ENCODE measurements at regions not wholly inside any gene's neighbourhood (a gene's known extent, or its start where the extent isn't known, plus 50 kb on each side); places are given as distances from the start of the nearest gene placed in this dataset.
A peak's percentile ranks its signal among the peaks of the same experiment; 100 is the strongest.

- Mint-ChIP-seq H3K36me3 (no peaks in the 10 kb centered on the region), H3K27me3 (peaks cover 0 to 2% (median 0%) of the 10 kb centered on the region in 5 donors), H3K9me3 (no peaks in the 10 kb centered on the region), H3K4me3 (no peak overlapping the region), H3K4me1 (peaks cover 12 to 30% (median 26%) of the 10 kb centered on the region in 4 donors), H3K27ac (peak overlapping the region in 1 of 10 donors; percentile 47)
- peak; percentile 58 to 73 for ATAC-seq
- POLR2A ChIA-PET = interaction anchor here (0.7 to 1.5 kb wide), 4 partner anchors 10 to 631 kb away, joined by 3 to 21 read pairs (median 5); partner anchors contain the start of genes IVNS1ABP, SWT1 and TRMT1L
- DNase-seq = peak in 6 of 10 donors; percentile 14 to 64 (median 30)
Measured at GRCh38 chr1:185681034-185681633, 53.1 kb upstream of the HMCN1 start.

DNA sequence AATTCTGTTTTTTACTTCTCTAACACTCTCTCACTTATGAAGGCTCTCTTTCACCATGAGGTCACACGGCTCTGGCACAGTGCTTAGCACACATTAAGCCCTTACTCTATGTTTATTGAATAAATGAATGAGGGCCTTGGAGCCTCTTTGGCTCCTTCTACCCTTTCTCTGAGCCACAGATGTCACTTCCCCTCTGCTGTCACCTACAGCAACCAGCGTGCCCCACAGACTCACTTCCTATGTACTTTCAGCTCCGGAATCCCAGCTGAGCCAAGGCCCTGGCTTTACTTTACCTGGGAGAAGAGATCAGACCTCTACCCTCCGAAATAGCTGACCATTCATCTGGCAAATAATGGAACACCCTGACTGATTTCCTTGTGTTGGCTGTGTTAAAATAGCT is 53.7 kb upstream of the HMCN1 start:
- DNase-seq (peak in 1 of 10 donors; percentile 12), ATAC-seq (peak; percentile 63 to 79)
- POLR2A ChIA-PET = interaction anchor here (1.0 to 1.5 kb wide), 3 partner anchors 10 to 523 kb away, joined by 4 to 21 read pairs (median 6); partner anchors contain the start of genes IVNS1ABP, SWT1 and TRMT1L
- H3K27ac Mint-ChIP-seq = peak overlapping the region in 9 of 10 donors; percentile 4 to 73 (median 47)
- no peaks in the 10 kb centered on the region for H3K36me3 Mint-ChIP-seq
- no peaks in the 10 kb centered on the region for H3K9me3 Mint-ChIP-seq
- peaks cover 0 to 2% (median 0%) of the 10 kb centered on the region in 5 donors for H3K27me3 Mint-ChIP-seq
- H3K4me3 Mint-ChIP-seq = peak overlapping the region in 6 of 10 donors; percentile 1 to 51 (median 42)
- peaks cover 13 to 32% (median 27%) of the 10 kb centered on the region in 4 donors for H3K4me1 Mint-ChIP-seq

GRCh38 chr1:185679220-185679619 is 55.0 kb upstream of the HMCN1 start:
- no peak for DNase-seq
- no peaks in the 10 kb centered on the region for H3K36me3 Mint-ChIP-seq
- no peak overlapping the region for H3K4me3 Mint-ChIP-seq
- no peaks in the 10 kb centered on the region for H3K27me3 Mint-ChIP-seq
- no peak for ATAC-seq
- no peaks in the 10 kb centered on the region for H3K9me3 Mint-ChIP-seq
- peaks cover 16 to 45% (median 40%) of the 10 kb centered on the region in 4 donors for H3K4me1 Mint-ChIP-seq
- POLR2A ChIA-PET = interaction anchor here (0.9 kb wide), 1 partner anchor 15 kb away, joined by 5 read pairs; no protein-coding TSS in a partner anchor
- H3K27ac Mint-ChIP-seq = no peak overlapping the region

DNA sequence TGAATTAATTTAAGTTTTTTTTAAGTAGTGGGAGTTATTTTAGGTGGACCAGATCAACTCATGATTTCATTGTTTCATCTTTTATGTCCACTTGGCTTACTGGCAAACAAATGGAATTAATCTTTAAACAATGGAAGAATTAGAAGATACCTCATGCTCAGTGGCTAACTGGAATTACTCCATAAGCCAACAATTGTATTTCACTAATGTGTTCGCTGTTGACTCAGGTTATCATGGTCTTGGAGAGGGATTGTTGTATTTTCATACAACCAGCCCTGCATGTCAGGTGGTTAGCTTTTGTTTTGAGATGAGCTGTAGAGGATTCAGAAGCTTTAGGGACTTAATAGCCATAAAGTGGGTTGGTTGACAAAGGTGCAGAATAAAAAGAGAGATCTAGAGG is 57.2 kb upstream of the HMCN1 start:
- Mint-ChIP-seq H3K4me1 (peaks cover 21 to 58% (median 54%) of the 10 kb centered on the region in 4 donors), H3K27ac (no peak overlapping the region), H3K27me3 (no peaks in the 10 kb centered on the region), H3K4me3 (no peak overlapping the region), H3K9me3 (peaks cover 0 to 4% (median 0%) of the 10 kb centered on the region in 9 donors), H3K36me3 (no peaks in the 10 kb centered on the region)
- ATAC-seq = no peak
- POLR2A ChIA-PET = no interaction called here
- DNase-seq = no peak

DNA sequence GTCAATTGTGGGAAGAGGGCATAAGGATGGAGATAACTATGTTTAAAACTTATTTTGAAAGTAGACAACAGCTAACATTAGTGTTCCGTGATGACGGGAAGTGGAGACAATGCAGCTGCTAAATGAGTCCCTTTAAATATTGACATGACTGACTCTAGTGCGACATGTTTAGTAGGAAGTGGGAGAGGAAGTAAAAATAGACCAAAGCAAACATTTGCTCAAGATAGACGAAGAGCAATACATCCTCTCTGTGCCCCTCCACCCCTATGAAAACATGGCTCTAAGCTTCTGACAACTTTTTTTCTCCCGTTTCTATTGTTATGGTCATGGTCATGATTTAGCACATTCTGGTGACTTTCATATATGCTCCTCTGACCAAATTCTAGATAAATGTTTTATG is 60.0 kb upstream of the HMCN1 start:
- ATAC-seq (peak; percentile 65 to 78), DNase-seq (peak in 4 of 10 donors; percentile 7 to 63 (median 40))
- Mint-ChIP-seq H3K27me3 (no peaks in the 10 kb centered on the region), H3K36me3 (no peaks in the 10 kb centered on the region), H3K9me3 (peaks cover 0 to 4% (median 0%) of the 10 kb centered on the region in 9 donors), H3K4me1 (peaks cover 12 to 57% (median 48%) of the 10 kb centered on the region in 4 donors), H3K27ac (peak overlapping the region; percentile 4 to 84 (median 56)), H3K4me3 (peak overlapping the region; percentile 29 to 78 (median 49))
- POLR2A ChIA-PET = interaction anchor here (0.5 to 1.4 kb wide), 5 partner anchors 16 to 629 kb away, joined by 3 to 21 read pairs (median 3); partner anchors contain the start of genes IVNS1ABP and RNF2

DNA sequence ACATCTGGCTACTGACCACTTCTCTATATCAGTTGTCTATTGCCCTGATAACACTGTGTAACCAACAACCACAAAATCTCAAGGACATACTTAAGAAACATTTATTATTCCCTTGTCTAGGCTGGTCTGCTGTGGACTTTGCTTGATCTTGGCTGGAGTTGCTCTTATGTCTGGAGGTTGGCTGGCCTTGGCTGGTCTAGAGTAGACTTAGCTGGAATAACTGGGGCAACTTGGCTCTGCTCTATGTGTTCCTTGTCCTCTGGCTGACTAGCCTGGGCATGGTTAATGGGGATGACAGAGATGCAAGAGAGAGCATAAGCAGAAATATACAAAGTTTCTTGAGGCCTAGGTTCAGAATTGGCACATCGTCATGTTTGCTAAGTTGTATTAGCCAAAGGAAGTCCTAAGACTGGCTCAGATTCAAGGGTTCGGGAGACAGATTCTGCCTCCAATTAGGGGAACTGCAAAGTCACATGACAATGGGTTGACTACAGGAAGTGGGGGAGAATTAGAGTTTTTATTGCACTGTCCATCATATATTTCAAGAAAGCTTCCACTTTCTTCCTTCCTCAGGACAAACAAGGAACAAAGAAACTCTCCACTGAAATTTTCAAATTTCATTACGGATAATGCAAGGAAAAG is 61.4 kb upstream of the HMCN1 start:
- Mint-ChIP-seq H3K4me1 (peaks cover 12 to 51% (median 47%) of the 10 kb centered on the region in 4 donors), H3K9me3 (peaks cover 0 to 4% (median 0%) of the 10 kb centered on the region in 9 donors), H3K27me3 (no peaks in the 10 kb centered on the region), H3K27ac (peak overlapping the region in 9 of 10 donors; percentile 5 to 75 (median 35)), H3K36me3 (no peaks in the 10 kb centered on the region), H3K4me3 (peak overlapping the region in 6 of 10 donors; percentile 5 to 58 (median 32))
- DNase-seq = no peak
- no peak for ATAC-seq
- POLR2A ChIA-PET = interaction anchor here (1.2 kb wide), 2 partner anchors 392 kb away, joined by 4 to 7 read pairs; no protein-coding TSS in a partner anchor

- Mint-ChIP-seq H3K9me3 (peaks cover 0 to 4% (median 0%) of the 10 kb centered on the region in 9 donors), H3K27me3 (no peaks in the 10 kb centered on the region), H3K36me3 (no peaks in the 10 kb centered on the region), H3K4me1 (peaks cover 8 to 38% (median 36%) of the 10 kb centered on the region in 4 donors), H3K4me3 (peak overlapping the region in 4 of 10 donors; percentile 1 to 35 (median 19)), H3K27ac (peak overlapping the region; percentile 49 to 92 (median 84))
- POLR2A ChIA-PET = interaction anchor here (0.9 to 3.2 kb wide), 9 partner anchors 23 to 432 kb away, joined by 3 to 50 read pairs (median 3); partner anchors contain the start of gene IVNS1ABP
- peak; percentile 11 to 80 (median 63) for DNase-seq
- ATAC-seq = peak; percentile 86 to 88
Measured at GRCh38 chr1:185670187-185670627, 64.0 kb upstream of the HMCN1 start.

- peak overlapping the region in 1 of 10 donors; percentile 84 for H3K27ac Mint-ChIP-seq
- H3K4me3 Mint-ChIP-seq = no peak overlapping the region
- no peak for ATAC-seq
- DNase-seq = no peak
- no peaks in the 10 kb centered on the region for H3K27me3 Mint-ChIP-seq
- POLR2A ChIA-PET = no interaction called here
- peaks cover 4 to 18% (median 18%) of the 10 kb centered on the region in 4 donors for H3K4me1 Mint-ChIP-seq
- no peaks in the 10 kb centered on the region for H3K9me3 Mint-ChIP-seq
- H3K36me3 Mint-ChIP-seq = no peaks in the 10 kb centered on the region
Measured at GRCh38 chr1:185668013-185668412, 66.2 kb upstream of the HMCN1 start.

DNA sequence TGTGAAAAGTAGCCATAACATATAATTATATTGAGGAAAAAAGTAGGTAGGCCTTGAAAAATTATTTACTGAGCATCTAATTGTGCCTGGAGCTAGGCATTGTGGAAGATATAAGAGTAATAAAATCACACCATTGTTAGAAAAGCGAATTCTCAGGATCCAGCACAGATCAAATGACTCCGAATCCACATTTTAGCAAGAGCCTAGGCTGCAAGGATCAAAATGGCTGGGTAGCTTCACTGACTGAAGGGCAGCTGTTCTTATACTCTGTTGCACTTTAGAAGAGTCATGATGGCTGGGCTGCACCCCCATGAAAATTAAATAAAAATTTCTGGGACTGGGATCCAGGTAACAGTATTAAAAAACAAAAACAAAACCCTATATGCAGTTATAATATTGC is 67.6 kb upstream of the HMCN1 start:
- H3K27ac Mint-ChIP-seq = peak overlapping the region in 1 of 10 donors; percentile 11
- no peaks in the 10 kb centered on the region for H3K9me3 Mint-ChIP-seq
- no peak overlapping the region for H3K4me3 Mint-ChIP-seq
- no peaks in the 10 kb centered on the region for H3K36me3 Mint-ChIP-seq
- ATAC-seq (no peak), DNase-seq (no peak)
- H3K27me3 Mint-ChIP-seq = no peaks in the 10 kb centered on the region
- H3K4me1 Mint-ChIP-seq = peaks cover 4 to 17% (median 13%) of the 10 kb centered on the region in 4 donors
- POLR2A ChIA-PET = interaction anchor here (0.7 kb wide), 1 partner anchor 249 kb away, joined by 4 read pairs; no protein-coding TSS in a partner anchor

GRCh38 chr1:185663771-185664296 is 70.4 kb upstream of the HMCN1 start:
- Mint-ChIP-seq H3K9me3 (no peaks in the 10 kb centered on the region), H3K27me3 (no peaks in the 10 kb centered on the region), H3K4me3 (no peak overlapping the region), H3K4me1 (peaks cover 0 to 5% (median 2%) of the 10 kb centered on the region in 4 donors), H3K27ac (no peak overlapping the region), H3K36me3 (no peaks in the 10 kb centered on the region)
- ATAC-seq = no peak
- POLR2A ChIA-PET = no interaction called here
- DNase-seq = no peak

GRCh38 chr1:185663332-185663731 is 70.9 kb upstream of the HMCN1 start:
- Mint-ChIP-seq H3K36me3 (no peaks in the 10 kb centered on the region), H3K4me1 (peaks cover 0 to 5% (median 2%) of the 10 kb centered on the region in 4 donors), H3K4me3 (no peak overlapping the region), H3K9me3 (no peaks in the 10 kb centered on the region), H3K27me3 (no peaks in the 10 kb centered on the region), H3K27ac (no peak overlapping the region)
- DNase-seq = no peak
- POLR2A ChIA-PET = no interaction called here
- ATAC-seq = no peak

DNA sequence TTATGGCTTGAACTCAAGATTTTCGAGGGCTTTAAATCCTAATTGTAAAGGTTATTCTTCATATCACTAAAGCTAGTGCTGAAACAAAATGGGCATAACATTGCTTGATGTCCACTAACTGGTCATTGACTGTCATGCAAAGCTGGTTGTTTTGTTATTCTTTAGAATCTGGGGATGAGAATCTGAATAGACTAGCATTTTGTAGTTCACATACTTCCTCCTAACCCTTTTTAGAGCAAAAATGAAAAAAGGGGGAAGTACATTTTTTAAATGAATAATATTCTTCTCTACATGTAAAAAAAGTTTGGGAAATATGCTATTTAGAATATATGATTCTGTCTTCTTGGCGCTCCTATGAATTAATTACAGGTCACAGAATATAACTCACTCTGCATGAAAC is 72.2 kb upstream of the HMCN1 start:
- Mint-ChIP-seq H3K27me3 (no peaks in the 10 kb centered on the region), H3K4me1 (peaks cover 0 to 5% (median 2%) of the 10 kb centered on the region in 4 donors), H3K27ac (no peak overlapping the region), H3K4me3 (no peak overlapping the region), H3K36me3 (no peaks in the 10 kb centered on the region), H3K9me3 (no peaks in the 10 kb centered on the region)
- ATAC-seq (no peak), DNase-seq (no peak)
- POLR2A ChIA-PET = no interaction called here
